NCI-H2196 (cell line): ENCODE measurements at regions not wholly inside any gene's neighbourhood (a gene's known extent, or its start where the extent isn't known, plus 50 kb on each side); places are given as distances from the start of the nearest gene placed in this dataset.
"Not testable (repeated sequence)": the region's sequence is repeated elsewhere in the genome, so short reads cannot be mapped to it uniquely, and the experiment has no call there.

ENCODE experiments used
- DNase-seq: peaks from one replicate; lab custom pipeline; 2025; ENCODE audit not compliant: unreplicated experiment; lab: John Stamatoyannopoulos, UW

- DNase-seq, result no peak
These were observed 496.2 kb upstream of the SEMA3D start for GRCh38 chr7:85682833-85683620.

- DNase-seq, result no peak
These were observed 494.4 kb upstream of the SEMA3D start for GRCh38 chr7:85681241-85681640.

GRCh38 chr7:85675093-85675492, 488.2 kb upstream of the SEMA3D start:
- DNase-seq, result not testable (repeated sequence)

GRCh38 chr7:85673876-85674275, 487.0 kb upstream of the SEMA3D start:
- no peak for DNase-seq

- no peak for DNase-seq
These were observed 482.4 kb upstream of the SEMA3D start for GRCh38 chr7:85669225-85669624.

- no peak for DNase-seq
These were observed 477.5 kb upstream of the SEMA3D start for GRCh38 chr7:85664341-85664740.

- DNase-seq, result no peak
These were observed 472.5 kb upstream of the SEMA3D start for GRCh38 chr7:85659364-85659763.

- no peak for DNase-seq
These were observed 468.4 kb upstream of the SEMA3D start for GRCh38 chr7:85655252-85655651.

GRCh38 chr7:85644272-85644671, 457.4 kb upstream of the SEMA3D start:
- DNase-seq, result no peak

GRCh38 chr7:85641331-85641730, 454.5 kb upstream of the SEMA3D start:
- DNase-seq, result no peak

- DNase-seq, result no peak
These were observed 451.5 kb upstream of the SEMA3D start for GRCh38 chr7:85638394-85638793.

- no peak for DNase-seq
These were observed 448.1 kb upstream of the SEMA3D start for GRCh38 chr7:85634951-85635350.

GRCh38 chr7:85630904-85631600, 444.2 kb upstream of the SEMA3D start:
- no peak for DNase-seq

- no peak for DNase-seq
These were observed 441.1 kb upstream of the SEMA3D start for GRCh38 chr7:85627791-85628586.

GRCh38 chr7:85622059-85622458, 435.2 kb upstream of the SEMA3D start:
- DNase-seq, result no peak

GRCh38 chr7:85620936-85621685, 434.3 kb upstream of the SEMA3D start:
- no peak for DNase-seq

GRCh38 chr7:85619236-85619635, 432.4 kb upstream of the SEMA3D start:
- no peak for DNase-seq

- no peak for DNase-seq
These were observed 427.8 kb upstream of the SEMA3D start for GRCh38 chr7:85614684-85615083.

- DNase-seq, result no peak
These were observed 425.7 kb upstream of the SEMA3D start for GRCh38 chr7:85612514-85612913.

- no peak for DNase-seq
These were observed 421.9 kb upstream of the SEMA3D start for GRCh38 chr7:85608804-85609203.

- DNase-seq, result no peak
These were observed 415.3 kb upstream of the SEMA3D start for GRCh38 chr7:85602196-85602595.
